ENCODE measurements at regions not wholly inside any gene's neighbourhood (a gene's known extent, or its start where the extent isn't known, plus 50 kb on each side); places are given as distances from the start of the nearest gene placed in this dataset.

DNA sequence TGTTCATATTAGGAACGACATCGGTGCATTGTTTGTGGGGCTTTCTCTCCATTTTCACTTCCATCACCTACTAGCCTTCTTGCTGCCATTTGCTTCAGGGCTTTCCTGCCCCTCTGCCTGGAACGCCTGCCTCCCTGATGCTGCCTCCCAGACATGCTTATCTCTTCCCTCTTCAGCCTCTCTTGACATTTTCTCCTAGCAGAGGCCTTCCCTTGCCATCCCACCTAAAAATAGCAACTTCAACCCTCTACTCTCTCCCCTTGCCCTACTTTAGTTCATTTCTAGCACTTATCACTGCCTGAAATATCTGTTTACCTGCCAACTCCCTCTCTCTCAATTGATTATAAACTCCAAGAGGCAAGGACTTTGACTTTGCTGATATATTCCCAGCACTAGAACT lies 210.3 kb downstream of the SP3 start:
- Histone ChIP-seq H4K5ac (ENCODE audit: insufficient read length, low read depth, low read length) (no peak overlapping the region), H4K91ac (ENCODE audit: insufficient read length, low read depth, low read length) (no peak overlapping the region), H2BK15ac (ENCODE audit: low read depth, low read length) (no peak overlapping the region), H2BK5ac (ENCODE audit: insufficient read length, low read length) (no peak overlapping the region), H3K79me1 (ENCODE audit: insufficient read depth, low read depth, low read length, poor library complexity, severe bottlenecking) (no peaks in the 10 kb centered on the region), H3T11ph (ENCODE audit: low read length) (no peak overlapping the region), H4K8ac (replicated peaks; ENCODE audit: insufficient read length, low read depth, low read length) (no peak overlapping the region), H3K4ac (ENCODE audit: low read depth, low read length) (no peak overlapping the region), H3K79me2 (ENCODE audit: insufficient read depth, low read length) (no peaks in the 10 kb centered on the region), H3K14ac (ENCODE audit: insufficient read depth, low read length) (no peak overlapping the region), H2BK12ac (ENCODE audit: insufficient read length, low read depth, low read length) (no peak overlapping the region), H3K56ac (ENCODE audit: insufficient read length, low read depth, low read length) (no peak overlapping the region), H4K20me1 (ENCODE audit: control insufficient read depth, insufficient read depth, insufficient read length) (no peaks in the 10 kb centered on the region), H3K27me3 (ENCODE audit: insufficient read depth, low read length) (no peaks in the 10 kb centered on the region), H2AK5ac (ENCODE audit: insufficient read length, low read length) (no peak overlapping the region), H3K9me3 (ENCODE audit: control insufficient read depth, low read depth, low read length) (no peaks in the 10 kb centered on the region), H2BK120ac (ENCODE audit: low read depth, low read length, poor library complexity, severe bottlenecking) (no peak overlapping the region), H3K23me2 (ENCODE audit: insufficient read length, low read depth, low read length, poor library complexity, severe bottlenecking) (no peaks in the 10 kb centered on the region), H3K9ac (ENCODE audit: extremely low read depth, insufficient read length, low read length) (no peak overlapping the region), H3K4me2 (ENCODE audit: insufficient read depth, insufficient read length, low read length) (no peak overlapping the region), H3K23ac (ENCODE audit: insufficient read length, low read depth, low read length) (no peak overlapping the region), H3K18ac (ENCODE audit: insufficient read length, low read depth, low read length) (no peak overlapping the region), H2BK20ac (ENCODE audit: low read depth, low read length, poor library complexity, severe bottlenecking) (no peak overlapping the region), H3K27ac (ENCODE audit: insufficient read length, low read depth, low read length) (no peak overlapping the region), H2AFZ (ENCODE audit: low read length) (no peak overlapping the region), H3K4me1 (ENCODE audit: insufficient read depth, low read length) (peaks cover 15% of the 10 kb centered on the region; the same call in 1 of the 2 replicates)
- H3K4me3 Mint-ChIP-seq = no peak overlapping the region
- no peaks in the 10 kb centered on the region; a peak in 1 of 7 replicates for H3K36me3 Mint-ChIP-seq (ENCODE audit: insufficient read depth in 1 of 3, low read depth in 3 of 3)
- WGBS (ENCODE audit: extremely low coverage, insufficient read length, low lambda C conversion rate) = no CpG with 5 or more reads among the region's 3 CpGs
- no peaks in the 10 kb centered on the region for H3K9me3 Mint-ChIP-seq
- H3K27me3 Mint-ChIP-seq (ENCODE audit: low read depth) = no peaks in the 10 kb centered on the region
- no peak for DNase-seq
- H3K27ac Mint-ChIP-seq = peak overlapping the region; percentile 18 to 51 (median 38); a peak in 4 of 7 replicates
- peaks cover 56 to 59% of the 10 kb centered on the region in 2 experiments for H3K4me1 Mint-ChIP-seq
- TF ChIP-seq, protein P1, sequence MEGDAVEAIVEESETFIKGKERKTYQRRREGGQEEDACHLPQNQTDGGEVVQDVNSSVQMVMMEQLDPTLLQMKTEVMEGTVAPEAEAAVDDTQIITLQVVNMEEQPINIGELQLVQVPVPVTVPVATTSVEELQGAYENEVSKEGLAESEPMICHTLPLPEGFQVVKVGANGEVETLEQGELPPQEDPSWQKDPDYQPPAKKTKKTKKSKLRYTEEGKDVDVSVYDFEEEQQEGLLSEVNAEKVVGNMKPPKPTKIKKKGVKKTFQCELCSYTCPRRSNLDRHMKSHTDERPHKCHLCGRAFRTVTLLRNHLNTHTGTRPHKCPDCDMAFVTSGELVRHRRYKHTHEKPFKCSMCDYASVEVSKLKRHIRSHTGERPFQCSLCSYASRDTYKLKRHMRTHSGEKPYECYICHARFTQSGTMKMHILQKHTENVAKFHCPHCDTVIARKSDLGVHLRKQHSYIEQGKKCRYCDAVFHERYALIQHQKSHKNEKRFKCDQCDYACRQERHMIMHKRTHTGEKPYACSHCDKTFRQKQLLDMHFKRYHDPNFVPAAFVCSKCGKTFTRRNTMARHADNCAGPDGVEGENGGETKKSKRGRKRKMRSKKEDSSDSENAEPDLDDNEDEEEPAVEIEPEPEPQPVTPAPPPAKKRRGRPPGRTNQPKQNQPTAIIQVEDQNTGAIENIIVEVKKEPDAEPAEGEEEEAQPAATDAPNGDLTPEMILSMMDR (conservative IDR thresholded peaks at IDR 0.05) = no peak
